Natural killer cell (primary cell): ENCODE measurements at regions not wholly inside any gene's neighbourhood (a gene's known extent, or its start where the extent isn't known, plus 50 kb on each side); places are given as distances from the start of the nearest gene placed in this dataset.

Experiments
- ATAC-seq, 3 donors: fragments of 150-1000 bp in 2 of 3; fragments of 200-7000 bp in 1 of 3; cut with Tn5 transposase; 1 replicate in 1 of 3; 2 replicates in 2 of 3; pipeline ENCODE4 v1.10.0; 2021; ENCODE audit warnings: mild to moderate bottlenecking in 2 of 3, moderate library complexity in 2 of 3
- DNase-seq, 2 donors: peaks; one replicate each; pipeline versions ENCODE4 v3.0.0 to v3.0.0-alpha.2; 2013 to 2021; ENCODE audit warnings: mixed read lengths in 1 of 2
- H3K27ac ChIP-seq: one replicate; pipeline ENCODE4 v1.5.1; 2013; ENCODE audit warnings: mild to moderate bottlenecking, low read length
- H3K27me3 ChIP-seq: one replicate; pipeline ENCODE4 v1.6.1; 2013; ENCODE audit warnings: low read length; ENCODE audit not compliant: control insufficient read depth, insufficient read depth
- H3K36me3 ChIP-seq: one replicate; pipeline ENCODE4 v1.6.1; 2013; ENCODE audit warnings: low read length; ENCODE audit not compliant: control insufficient read depth, insufficient read depth
- H3K4me1 ChIP-seq: one replicate; pipeline ENCODE4 v1.6.1; 2013; ENCODE audit warnings: low read length; ENCODE audit not compliant: control insufficient read depth, insufficient read depth
- H3K4me3 ChIP-seq: one replicate; pipeline ENCODE4 v1.5.1; 2013; ENCODE audit warnings: low read length
- H3K9me3 ChIP-seq: one replicate; pipeline ENCODE4 v1.6.1; 2013; ENCODE audit warnings: low read length; ENCODE audit not compliant: control insufficient read depth, insufficient read depth
- H3K27ac Mint-ChIP-seq, 2 donors: one replicate each; pipeline ENCODE4 v1.8.0; 2022; ENCODE audit warnings: mild to moderate bottlenecking in 2 of 2, mixed read lengths in 2 of 2, moderate library complexity in 1 of 2
- H3K27me3 Mint-ChIP-seq, 2 donors: one replicate each; pipeline ENCODE4 v1.8.0; 2022; ENCODE audit warnings: low read depth in 2 of 2, mixed read lengths in 2 of 2
- H3K36me3 Mint-ChIP-seq: one replicate; pipeline ENCODE4 v1.8.0; 2022; ENCODE audit warnings: mixed read lengths
- H3K4me1 Mint-ChIP-seq, 2 donors: one replicate each; pipeline ENCODE4 v1.8.0; 2022; ENCODE audit warnings: mixed read lengths in 2 of 2
- H3K4me3 Mint-ChIP-seq: one replicate; pipeline ENCODE4 v1.8.0; 2022; ENCODE audit warnings: mild to moderate bottlenecking, moderate library complexity, mixed read lengths
- H3K9me3 Mint-ChIP-seq, 2 donors: one replicate each; pipeline ENCODE4 v1.8.0; 2022; ENCODE audit warnings: mixed read lengths in 2 of 2
- CTCF ChIP-seq: fragments of 200-600 bp; IDR thresholded peaks from one replicate; pipeline ENCODE4 v1.8.0; 2022; ENCODE audit warnings: antibody characterized with exemption
- WGBS: methylation state at CpG from one replicate; pipeline ENCODE4 v1.1.7; 2013; ENCODE audit warnings: missing lambda C conversion rate; ENCODE audit not compliant: insufficient coverage; 5-methylcytosine and 5-hydroxymethylcytosine counted together
- intact Hi-C: fragments of 100-400 bp; cut with micrococcal nuclease; formaldehyde crosslinking; loops from one replicate; pipeline ENCODE4 v1.14.2; 2022

GRCh38 chr4:52256522-52256921 lies 205.4 kb downstream of the SPATA18 start:
- DNase-seq (no peak), ATAC-seq (no peak)
- WGBS: 80% methylated on average over 1 of the region's 2 CpGs
- no peak for TF ChIP-seq CTCF
- no peaks in the 10 kb centered on the region for H3K27me3 ChIP-seq
- no peak overlapping the region for H3K27ac ChIP-seq
- no peak overlapping the region for H3K27ac Mint-ChIP-seq
- no peaks in the 10 kb centered on the region for H3K36me3 ChIP-seq
- no peaks in the 10 kb centered on the region for H3K27me3 Mint-ChIP-seq
- H3K9me3 Mint-ChIP-seq: peaks cover 6 to 12% of the 10 kb centered on the region in 2 donors
- H3K36me3 Mint-ChIP-seq: no peaks in the 10 kb centered on the region
- intact Hi-C loops: loop anchor here (5.0 kb wide), 1 partner anchor 49 kb away; no protein-coding TSS in a partner anchor
- H3K4me3 ChIP-seq: no peak overlapping the region
- H3K9me3 ChIP-seq: no peaks in the 10 kb centered on the region
- no peaks in the 10 kb centered on the region for H3K4me1 ChIP-seq
- H3K4me3 Mint-ChIP-seq: no peak overlapping the region
- no peaks in the 10 kb centered on the region for H3K4me1 Mint-ChIP-seq

- H3K9me3 ChIP-seq: no peaks in the 10 kb centered on the region
- no peaks in the 10 kb centered on the region for H3K36me3 ChIP-seq
- H3K27me3 Mint-ChIP-seq: no peaks in the 10 kb centered on the region
- H3K27ac ChIP-seq: no peak overlapping the region
- TF ChIP-seq CTCF: no peak
- ATAC-seq: no peak
- H3K4me1 ChIP-seq: no peaks in the 10 kb centered on the region
- no peak for DNase-seq
- no peaks in the 10 kb centered on the region for H3K36me3 Mint-ChIP-seq
- H3K27ac Mint-ChIP-seq: no peak overlapping the region
- H3K4me3 ChIP-seq: no peak overlapping the region
- peaks cover 4 to 12% of the 10 kb centered on the region in 2 donors for H3K9me3 Mint-ChIP-seq
- H3K4me3 Mint-ChIP-seq: no peak overlapping the region
- 67% methylated on average over 3 of the region's 3 CpGs for WGBS
- intact Hi-C loops: loop anchor here (5.0 kb wide), 1 partner anchor 53 kb away; no protein-coding TSS in a partner anchor
- no peaks in the 10 kb centered on the region for H3K4me1 Mint-ChIP-seq
- no peaks in the 10 kb centered on the region for H3K27me3 ChIP-seq
Observed at GRCh38 chr4:52259978-52260377, 208.9 kb downstream of the SPATA18 start.

- no peak overlapping the region for H3K4me3 ChIP-seq
- TF ChIP-seq CTCF: no peak
- 29% methylated on average over 6 of the region's 6 CpGs for WGBS
- H3K36me3 ChIP-seq: no peaks in the 10 kb centered on the region
- DNase-seq (no peak), ATAC-seq (no peak)
- H3K27me3 ChIP-seq: no peaks in the 10 kb centered on the region
- no peaks in the 10 kb centered on the region for H3K36me3 Mint-ChIP-seq
- no peak overlapping the region for H3K27ac Mint-ChIP-seq
- H3K4me1 Mint-ChIP-seq: no peaks in the 10 kb centered on the region
- no peak overlapping the region for H3K27ac ChIP-seq
- peaks cover 4 to 12% of the 10 kb centered on the region in 2 donors for H3K9me3 Mint-ChIP-seq
- no peaks in the 10 kb centered on the region for H3K27me3 Mint-ChIP-seq
- H3K4me1 ChIP-seq: no peaks in the 10 kb centered on the region
- H3K9me3 ChIP-seq: no peaks in the 10 kb centered on the region
- no peak overlapping the region for H3K4me3 Mint-ChIP-seq
- intact Hi-C loops: no loop called here
Observed at GRCh38 chr4:52260514-52261210, 209.6 kb downstream of the SPATA18 start.

GRCh38 chr4:52263607-52264006 lies 212.5 kb downstream of the SPATA18 start:
- Histone ChIP-seq H3K9me3 (no peaks in the 10 kb centered on the region), H3K36me3 (no peaks in the 10 kb centered on the region), H3K4me1 (no peaks in the 10 kb centered on the region), H3K4me3 (no peak overlapping the region), H3K27me3 (no peaks in the 10 kb centered on the region), H3K27ac (no peak overlapping the region)
- no peak for TF ChIP-seq CTCF
- DNase-seq (no peak), ATAC-seq (no peak)
- H3K36me3 Mint-ChIP-seq: no peaks in the 10 kb centered on the region
- H3K9me3 Mint-ChIP-seq: peaks cover 7 to 12% of the 10 kb centered on the region in 2 donors
- no peaks in the 10 kb centered on the region for H3K4me1 Mint-ChIP-seq
- no peak overlapping the region for H3K4me3 Mint-ChIP-seq
- intact Hi-C loops: no loop called here
- no peak overlapping the region for H3K27ac Mint-ChIP-seq
- H3K27me3 Mint-ChIP-seq: no peaks in the 10 kb centered on the region
